Fibroblast of skin of left quadriceps (primary cell): ENCODE measurements at regions not wholly inside any gene's neighbourhood (a gene's known extent, or its start where the extent isn't known, plus 50 kb on each side); places are given as distances from the start of the nearest gene placed in this dataset.

Experiments
- DNase-seq, 2 experiments: peaks; one replicate each; pipeline ENCODE4 v3.0.0-alpha.2; 2013; ENCODE audit warnings: low read depth in 2 of 2

DNA sequence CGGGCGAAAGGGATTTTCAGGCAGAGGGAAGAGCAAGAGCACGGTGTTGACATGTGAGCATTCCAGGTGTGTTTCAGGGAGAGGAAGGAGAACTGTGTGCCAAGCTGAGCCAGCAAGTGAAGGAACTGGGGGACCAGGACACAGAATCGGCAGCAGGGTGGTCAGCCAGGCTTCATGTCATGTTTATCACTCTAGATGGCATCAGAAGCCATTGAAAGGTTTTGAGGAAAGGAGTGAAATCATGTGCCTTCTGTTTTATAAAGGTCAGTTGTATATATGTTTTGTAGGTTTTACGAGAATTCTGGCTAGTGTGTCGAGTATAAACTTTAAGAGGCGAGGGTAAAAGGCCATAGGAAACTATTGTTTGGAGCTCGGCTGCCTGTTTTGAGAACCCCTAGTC is 682.3 kb downstream of the TRIML1 start:
- no peak for DNase-seq

DNA sequence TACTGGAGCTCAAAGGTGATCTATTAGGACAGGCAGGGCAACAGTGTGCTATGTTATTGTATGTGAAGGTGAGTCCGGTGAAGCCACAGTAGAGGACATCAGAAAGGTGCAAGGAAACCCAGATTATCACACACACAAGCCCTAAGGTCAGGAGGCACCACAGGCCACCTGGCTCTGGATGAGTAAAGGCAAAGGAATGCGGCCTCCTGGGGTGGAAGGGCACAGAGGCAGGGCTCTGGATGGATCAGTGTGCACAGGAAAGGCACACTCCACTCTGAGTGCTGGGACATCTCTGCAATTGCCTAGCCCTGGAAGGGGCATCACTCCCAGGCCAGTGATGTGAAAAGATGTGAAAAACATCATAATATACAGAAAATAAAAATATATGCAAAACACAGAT is 683.5 kb downstream of the TRIML1 start:
- DNase-seq = no peak

DNA sequence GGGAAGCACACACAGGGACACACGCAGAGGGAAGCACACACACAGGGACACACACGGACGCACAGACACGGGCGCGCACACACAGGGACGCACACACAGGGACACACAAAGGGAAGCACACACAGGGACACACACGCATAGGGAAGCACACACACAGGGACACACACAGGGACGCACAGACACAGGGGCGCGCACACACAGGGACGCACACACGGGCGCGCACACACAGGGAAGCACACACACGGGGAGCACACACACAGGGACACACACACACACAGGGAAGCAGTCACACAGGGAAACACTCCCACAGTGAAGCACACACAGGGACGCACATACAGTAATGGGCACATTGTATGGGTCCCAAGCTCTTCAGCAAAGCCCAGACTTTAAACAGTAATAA is 685.3 kb downstream of the TRIML1 start:
- no peak for DNase-seq

DNA sequence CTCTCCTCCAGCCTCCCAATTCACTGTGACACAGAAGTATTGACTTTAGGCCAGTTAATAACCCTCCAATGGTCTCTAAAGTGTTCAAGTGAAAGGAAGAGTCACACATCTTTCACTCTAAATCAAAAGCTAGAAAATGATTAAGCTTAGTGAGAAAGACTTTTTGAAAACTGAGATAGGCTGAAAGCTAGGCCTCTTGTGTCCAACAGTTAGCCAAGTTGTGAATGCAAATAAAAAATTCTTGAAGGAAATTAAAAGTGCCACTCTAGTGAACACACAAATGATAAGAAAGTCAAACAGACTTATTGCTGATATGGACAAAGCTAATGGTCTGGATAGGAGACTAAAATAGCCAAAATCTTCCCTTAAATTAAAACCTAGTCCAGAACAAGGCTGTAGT is 687.2 kb downstream of the TRIML1 start:
- DNase-seq = no peak

DNA sequence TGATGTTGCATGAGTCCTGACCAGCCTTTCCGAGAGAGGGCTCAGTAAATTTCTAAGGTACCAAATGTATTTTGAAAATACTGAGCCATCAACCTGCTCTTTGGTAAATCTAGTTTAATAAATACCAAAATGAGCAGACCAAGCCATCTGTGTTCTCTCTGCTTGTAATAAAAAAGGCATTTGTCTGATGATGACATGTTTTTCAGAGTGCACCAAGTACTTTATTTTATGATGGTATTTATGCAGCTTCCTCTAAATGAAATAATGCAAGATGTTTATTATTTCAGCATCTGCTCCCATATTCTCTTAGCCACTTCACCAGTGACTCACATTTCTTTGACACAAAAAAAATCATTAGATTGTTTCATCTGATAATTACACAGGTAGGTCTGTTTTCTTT is 700.5 kb downstream of the TRIML1 start:
- DNase-seq = no peak

DNA sequence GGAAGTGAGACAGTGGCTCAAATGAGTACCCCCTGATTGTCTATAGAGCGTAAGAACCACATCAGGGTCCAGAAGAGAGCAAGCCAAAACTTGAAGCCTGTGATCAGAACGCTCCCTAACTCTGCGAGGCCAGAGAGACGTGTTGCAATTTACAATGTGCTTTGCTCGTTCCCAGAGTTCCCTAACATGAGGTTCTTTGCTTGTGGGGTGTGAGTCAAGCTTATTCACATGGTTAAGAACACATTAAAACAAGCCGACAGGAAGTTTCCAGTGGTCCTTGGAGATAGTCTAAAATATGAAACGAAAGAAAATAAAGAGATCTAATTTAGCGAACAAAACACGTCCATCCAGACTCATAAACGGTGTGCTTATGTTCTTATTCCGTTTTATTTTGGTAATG is 702.3 kb downstream of the TRIML1 start:
- DNase-seq = no peak

DNA sequence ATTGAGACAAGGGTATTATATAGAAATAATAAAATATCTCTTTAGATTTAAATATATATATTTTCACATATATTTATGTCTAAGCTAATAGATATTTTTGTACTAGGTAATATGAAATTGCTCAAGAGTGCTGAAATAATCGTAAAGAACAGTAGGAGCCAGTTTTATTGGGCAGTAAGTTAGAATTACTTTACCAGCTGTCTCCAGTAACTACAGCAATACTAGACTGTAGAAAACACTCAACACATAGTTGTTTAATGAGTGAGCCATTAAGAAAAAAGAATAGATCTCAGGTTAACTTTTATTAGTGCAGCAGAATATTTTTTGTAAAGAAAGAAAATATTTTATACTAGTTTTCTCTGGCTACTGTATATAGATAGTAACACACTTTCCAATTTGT is 715.2 kb downstream of the TRIML1 start:
- peak in 1 of 2 experiments; percentile 7 for DNase-seq

DNA sequence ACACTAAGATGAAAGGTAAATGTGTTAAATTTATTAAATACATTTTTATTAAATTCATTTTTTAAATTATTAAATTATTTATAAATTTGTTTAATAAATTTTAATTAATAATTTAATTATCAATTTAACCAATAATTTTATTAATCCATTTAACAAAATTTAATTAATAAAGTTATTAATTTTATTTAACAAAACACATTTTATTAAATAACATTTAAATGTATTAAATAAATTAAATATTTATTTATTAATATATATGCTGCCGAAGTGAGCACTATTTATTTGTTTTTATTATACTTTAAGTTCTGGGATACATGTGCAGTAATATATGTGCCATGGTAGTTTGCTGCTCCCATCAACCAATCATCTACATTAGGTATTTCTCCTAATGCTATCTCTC is 719.5 kb downstream of the TRIML1 start:
- DNase-seq = no peak

DNA sequence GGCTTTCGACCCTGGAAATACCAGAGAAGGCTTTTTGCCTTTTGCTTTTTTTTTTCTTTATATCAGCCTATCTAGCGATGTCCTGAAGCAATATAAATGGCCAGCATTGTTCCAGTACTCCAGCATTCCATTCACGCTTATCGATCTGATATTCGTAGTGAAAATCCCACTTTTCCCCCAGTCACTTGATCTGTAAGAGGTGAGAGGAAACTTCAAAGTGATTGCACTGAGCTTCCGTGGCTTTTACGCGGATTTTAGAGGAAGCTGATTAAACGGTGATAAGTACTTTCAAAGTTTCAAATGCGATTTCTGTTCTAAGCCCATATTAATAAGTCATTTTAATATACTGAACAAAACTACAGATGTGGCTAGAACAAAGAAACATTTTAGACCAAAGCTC is 725.5 kb downstream of the TRIML1 start:
- DNase-seq = no peak

DNA sequence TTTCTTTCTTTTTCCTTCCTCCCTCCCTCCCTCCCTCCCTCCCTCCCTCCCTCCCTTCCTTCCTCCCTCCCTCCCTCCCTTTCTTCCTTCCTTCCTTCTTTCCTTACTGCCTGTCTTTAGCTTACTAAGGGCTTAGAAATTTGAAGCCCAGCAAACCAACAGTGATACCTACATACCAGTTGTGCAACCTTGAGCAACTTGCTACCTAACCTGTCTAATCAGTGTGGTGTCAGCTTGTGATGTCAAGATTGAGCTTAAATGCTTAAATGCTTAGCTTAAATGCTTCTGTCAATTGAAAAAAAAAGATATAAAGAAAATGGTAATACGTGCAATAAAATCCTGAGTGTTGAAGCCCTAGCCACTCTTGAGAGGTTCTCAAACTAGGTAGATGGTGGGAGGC is 728.6 kb downstream of the TRIML1 start:
- DNase-seq = no peak

DNA sequence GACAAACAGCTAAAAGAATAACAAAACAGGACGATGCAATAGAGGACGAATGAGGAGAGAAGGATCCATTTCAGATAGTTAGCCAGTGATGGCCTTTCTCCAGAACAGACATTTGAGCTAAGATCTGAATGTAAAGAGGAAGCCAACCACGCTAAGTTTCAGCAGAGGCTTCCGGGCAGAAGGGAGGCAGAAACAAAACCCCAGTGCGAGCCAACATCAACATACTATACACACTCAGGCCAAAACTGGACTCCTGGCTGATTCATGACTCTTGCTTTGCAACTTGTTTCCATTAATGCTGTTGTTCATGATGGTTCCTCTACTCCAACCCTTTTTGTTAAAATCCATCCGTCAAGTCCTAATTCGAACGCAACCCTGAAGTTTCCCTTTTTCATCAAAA is 730.3 kb downstream of the TRIML1 start:
- DNase-seq = no peak

DNA sequence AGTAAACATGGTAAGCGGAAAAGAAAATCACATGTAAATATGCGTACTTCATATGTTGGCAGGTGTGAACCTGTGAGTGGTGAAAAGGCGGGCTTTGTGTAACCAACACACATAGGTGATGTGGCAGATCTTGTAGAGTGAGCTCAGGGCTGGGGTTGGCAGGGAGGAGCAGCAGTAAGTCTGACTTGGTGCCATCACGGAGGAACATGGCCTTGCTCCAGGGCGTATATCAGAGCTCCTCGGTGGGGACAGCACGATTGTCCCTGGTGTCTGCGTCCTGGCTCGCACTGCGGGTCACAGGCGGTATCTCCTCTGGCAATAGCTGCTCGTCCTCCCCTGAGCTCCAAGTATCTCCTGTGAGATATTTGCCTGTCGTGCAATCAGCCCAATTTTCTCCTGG is 733.6 kb downstream of the TRIML1 start:
- DNase-seq = no peak

DNA sequence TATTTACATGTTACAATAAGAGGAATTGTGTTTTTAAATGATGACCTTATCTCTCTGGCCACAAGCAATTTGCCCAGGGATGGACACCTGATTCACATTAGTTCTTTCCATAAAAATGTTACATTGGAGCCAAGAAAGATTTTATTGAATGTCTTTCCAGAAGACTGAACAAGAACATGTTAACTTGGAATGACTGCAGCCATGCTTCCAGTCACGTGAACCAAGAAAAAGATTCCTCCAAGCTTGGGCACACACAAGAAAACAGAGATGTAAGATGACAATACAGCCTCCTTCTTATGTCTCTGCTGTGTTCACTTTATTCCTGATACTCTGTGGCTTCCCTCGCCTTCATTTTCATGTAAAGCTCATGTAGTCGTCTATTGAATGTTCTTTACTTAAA is 737.6 kb downstream of the TRIML1 start:
- no peak for DNase-seq

DNA sequence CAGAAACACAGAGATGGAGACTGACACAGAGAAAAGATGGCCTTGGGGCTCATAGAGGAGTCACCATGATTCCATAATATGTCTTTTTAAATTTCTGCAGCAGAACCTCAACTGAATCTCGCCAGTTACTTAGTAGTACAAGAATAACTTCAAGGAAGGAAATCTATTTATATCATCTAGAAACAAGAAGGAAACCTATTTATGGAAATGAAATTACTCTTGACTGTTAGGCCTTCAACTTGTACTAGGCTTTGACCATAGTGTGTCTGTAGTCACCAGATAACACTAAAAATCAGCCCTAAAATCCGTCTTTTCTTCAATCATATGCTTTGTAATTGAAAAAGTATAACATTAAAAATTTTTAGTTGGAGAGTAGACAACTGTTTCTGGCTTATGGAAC is 740.4 kb downstream of the TRIML1 start:
- DNase-seq = no peak

DNA sequence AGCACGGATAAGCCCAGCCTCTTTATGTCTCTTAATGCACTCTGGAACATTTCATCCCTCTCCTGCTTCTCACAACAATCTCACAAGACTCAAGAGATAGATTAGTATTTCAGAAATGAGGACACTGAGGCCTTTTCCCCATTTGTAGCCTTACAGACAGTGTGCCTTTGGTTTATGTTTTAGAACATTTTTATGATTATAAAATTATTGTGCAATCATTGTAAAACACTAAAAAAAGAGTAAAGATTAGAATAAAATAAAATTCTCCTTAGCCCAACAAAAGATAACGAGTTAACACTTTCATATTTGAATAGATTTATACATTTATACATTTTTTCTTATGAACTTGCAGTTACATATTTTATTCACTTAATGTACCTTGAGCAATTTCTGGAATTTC is 748.7 kb downstream of the TRIML1 start:
- no peak for DNase-seq

DNA sequence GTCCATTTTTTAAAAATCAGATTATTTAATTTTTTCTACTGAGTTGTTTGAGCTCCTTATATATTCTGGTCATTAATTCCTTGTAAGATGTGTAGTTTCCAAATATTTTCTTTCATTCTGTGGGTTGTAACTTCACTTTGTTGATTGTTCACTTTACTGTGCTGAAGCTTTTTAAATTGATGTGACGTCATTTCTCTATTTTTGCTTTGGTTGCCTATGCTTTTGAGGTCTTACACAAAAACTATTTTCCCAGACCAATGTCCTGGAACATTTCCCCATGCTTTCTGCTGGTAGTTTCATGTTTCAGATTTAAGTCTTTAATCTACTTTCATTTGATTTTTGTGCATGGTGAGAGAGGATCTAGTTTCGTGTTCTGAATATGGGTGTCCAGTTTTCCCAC is 753.6 kb downstream of the TRIML1 start:
- no peak for DNase-seq

DNA sequence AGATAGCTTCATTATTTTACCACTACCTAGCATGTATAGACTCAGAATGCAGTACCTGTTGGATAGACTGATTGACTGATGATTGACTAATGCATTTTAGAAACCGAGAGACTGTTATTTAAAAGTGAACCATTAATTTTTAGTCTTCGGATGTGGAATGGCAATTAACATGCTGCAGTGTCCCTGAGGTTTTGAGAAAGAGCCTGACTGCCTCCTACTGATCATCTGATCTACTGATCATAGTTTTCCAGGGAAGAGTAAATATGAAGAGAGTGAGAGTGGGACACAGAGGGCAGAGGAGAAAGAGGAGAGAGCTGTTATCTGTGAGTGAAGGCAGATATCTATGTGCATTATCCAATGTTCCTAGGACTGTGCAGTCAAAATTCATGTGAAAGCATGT is 764.7 kb downstream of the TRIML1 start:
- no peak for DNase-seq

DNA sequence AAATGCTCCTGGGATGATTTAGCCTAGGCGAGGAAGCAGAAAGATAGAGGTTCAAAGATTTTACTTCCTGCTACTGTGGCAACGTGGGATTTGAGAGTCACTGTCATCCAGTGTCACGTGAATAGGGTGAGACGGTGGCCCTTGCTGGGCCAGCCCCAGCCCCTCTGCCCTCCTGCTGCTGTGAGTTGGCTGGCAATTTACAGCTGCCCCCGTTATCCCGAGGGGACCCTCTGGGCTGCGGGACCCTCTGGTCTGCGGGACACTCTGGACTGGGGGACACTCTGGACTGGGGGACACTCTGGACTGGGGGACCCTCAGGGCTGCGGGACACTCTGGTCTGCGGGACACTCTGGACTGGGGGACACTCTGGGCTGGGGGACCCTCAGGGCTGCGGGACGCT is 765.4 kb downstream of the TRIML1 start:
- DNase-seq = no peak

DNA sequence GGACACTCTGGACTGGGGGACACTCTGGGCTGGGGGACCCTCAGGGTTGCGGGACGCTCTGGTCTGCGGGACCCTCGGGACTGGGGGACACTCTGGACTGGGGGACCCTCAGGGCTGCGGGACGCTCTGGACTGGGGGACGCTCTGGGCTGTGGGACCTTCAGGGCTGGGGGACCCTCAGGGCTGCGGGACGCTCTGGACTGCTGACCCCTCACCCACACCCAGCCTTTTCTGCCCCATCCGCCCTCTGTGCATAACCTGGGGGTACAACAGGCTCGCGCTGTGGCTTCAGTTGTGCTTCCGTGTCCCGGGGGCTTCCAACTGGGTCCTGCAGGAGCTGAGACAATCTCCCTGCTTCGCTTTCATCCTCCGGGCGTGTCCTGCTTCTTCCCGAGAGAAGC is 766.0 kb downstream of the TRIML1 start:
- no peak for DNase-seq

DNA sequence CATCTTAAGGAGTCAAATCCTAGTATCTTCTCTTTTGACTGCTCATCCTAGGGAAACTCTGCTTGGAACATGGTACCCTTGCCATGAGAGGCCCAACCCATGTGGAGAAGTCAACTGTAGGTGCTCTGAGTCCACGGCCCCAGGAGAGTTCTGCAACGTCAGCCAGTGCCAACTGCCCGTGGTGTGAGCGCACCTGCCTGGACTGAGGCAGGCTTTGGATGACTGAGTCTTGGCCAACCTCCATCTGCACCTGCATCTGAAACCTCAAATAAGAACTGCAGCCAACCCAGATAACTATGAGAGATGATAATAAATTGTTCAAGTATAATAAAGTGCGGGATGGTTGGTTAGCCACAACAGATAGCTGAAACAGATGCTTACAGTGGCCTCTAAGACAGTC is 772.0 kb downstream of the TRIML1 start:
- DNase-seq = no peak

DNA sequence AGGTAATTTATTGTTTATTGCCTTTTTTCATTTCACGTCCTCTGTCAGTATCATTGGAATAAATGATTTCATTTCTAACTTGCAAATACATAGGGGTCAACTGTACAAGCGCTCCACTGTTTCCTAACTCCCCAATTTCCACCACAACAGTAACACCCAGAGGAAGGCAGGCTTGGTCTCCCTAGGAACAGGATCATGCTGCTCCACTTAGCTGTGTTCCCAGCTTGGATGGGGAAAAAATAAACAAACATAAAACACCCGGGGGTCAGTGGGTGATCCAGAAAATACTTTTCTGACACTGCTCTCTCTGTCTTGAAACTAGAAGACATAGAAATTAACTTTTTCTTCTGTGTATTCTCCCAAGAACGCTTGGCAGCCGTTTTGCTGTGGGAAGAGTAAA is 772.5 kb downstream of the TRIML1 start:
- DNase-seq = no peak

DNA sequence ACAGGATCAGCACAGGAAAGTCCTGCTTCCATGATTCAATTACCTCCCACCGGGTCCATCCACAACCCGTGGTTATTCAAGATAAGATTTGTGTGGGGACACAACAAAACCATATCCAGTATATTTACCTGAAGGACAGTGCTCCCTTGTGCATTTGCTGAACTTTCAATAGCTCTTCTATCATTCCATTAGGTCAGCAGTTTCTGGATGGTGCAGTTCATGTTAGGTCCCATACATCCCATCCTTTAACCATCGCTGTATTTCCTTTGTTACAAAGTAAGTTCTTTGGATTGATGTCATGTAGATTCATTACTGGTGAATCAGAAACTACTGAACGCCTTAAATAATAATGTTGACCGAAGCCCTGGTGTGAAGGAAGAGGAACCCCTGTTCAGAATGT is 775.9 kb downstream of the TRIML1 start:
- DNase-seq = no peak

DNA sequence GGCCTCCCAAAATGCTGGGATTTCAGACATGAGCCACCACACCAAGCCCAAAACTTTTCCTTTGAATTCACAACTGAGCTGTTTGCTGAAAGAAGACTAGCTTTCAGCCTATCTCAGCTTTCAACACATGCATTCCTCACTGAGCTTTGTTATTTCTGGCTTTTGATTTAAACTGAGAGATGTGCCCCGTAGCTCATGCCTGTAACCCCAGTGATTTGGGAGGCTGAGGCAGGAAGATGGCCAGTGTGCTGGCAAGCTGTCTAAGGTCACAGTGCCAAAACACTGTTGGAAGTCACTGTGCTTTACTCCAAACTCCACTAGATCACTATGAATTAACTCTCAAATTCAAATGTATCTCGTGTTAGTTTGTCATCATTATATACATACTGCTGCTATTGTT is 779.5 kb downstream of the TRIML1 start:
- no peak for DNase-seq

DNA sequence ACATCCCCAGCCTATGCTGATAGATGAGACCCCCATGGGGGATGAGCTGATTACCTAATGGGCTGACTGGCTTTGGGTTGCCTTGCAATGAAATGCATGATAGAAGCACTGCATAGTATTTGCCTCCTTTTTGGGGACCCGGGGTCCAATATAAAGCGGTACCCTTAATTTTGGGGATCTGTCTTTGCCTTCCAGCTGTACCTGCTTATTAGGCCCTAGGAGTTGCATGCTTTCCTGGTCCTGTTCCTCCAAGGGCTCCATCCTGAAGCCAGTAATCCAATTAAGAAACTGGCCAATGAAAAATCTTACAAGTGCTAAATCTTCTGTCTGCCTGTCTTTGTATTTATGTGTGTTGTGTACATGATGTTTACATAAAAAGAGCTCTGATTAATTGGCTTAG is 791.6 kb downstream of the TRIML1 start:
- no peak for DNase-seq

DNA sequence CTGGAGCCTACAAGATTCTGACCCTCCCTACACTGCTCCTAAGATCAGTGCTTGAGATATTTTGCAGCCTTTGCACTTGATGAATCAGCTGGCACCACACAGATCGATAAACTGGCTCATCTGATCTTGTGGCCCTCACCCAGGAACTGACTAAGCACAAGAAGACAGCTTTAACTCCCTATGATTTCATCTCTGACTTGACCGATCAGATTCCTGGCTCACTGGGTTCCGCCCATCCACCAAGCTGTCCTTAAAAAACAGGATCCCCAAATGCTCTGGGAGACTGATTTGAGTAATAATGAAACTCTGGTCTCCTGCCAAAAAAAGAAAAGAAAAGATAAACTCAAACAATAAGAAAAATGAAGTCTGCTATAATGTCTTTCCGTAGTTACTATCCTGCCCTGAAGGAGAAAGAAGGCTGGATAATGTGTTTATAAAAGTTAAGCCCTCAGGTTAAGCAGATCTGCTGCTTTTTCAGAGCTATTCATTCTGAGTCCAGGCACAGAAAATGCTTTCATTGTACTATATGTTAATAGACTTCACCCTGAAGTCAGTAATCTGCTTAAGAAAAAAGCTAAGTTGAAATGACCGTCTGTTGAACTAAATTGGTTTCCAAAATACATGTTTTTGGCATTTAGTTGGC is 795.2 kb downstream of the TRIML1 start:
- no peak for DNase-seq
